Loucy (cell line): ENCODE measurements at regions not wholly inside any gene's neighbourhood (a gene's known extent, or its start where the extent isn't known, plus 50 kb on each side); places are given as distances from the start of the nearest gene placed in this dataset.
"Not testable (repeated sequence)": the region's sequence is repeated elsewhere in the genome, so short reads cannot be mapped to it uniquely, and the experiment has no call there.

ENCODE experiments used
- EZH2phosphoT487 ChIP-seq: fragments of 200-600 bp; IDR thresholded peaks from 2 replicates; pipeline ENCODE4 v1.6.1; 2018; ENCODE audit warnings: antibody characterized with exemption, mild to moderate bottlenecking, moderate library complexity, borderline replicate concordance
- TF ChIP-seq, protein P1 (sequence below): fragments of 200-600 bp; sonication (generic); conservative IDR thresholded peaks from 2 replicates; pipeline ENCODE4 v1.5.1; 2014; ENCODE audit warnings: mild to moderate bottlenecking, antibody characterized with exemption, low read length

GRCh38 chr4:188977232-188977631 lies 838.0 kb downstream of the TRIML1 start:
- TF ChIP-seq, protein P1, sequence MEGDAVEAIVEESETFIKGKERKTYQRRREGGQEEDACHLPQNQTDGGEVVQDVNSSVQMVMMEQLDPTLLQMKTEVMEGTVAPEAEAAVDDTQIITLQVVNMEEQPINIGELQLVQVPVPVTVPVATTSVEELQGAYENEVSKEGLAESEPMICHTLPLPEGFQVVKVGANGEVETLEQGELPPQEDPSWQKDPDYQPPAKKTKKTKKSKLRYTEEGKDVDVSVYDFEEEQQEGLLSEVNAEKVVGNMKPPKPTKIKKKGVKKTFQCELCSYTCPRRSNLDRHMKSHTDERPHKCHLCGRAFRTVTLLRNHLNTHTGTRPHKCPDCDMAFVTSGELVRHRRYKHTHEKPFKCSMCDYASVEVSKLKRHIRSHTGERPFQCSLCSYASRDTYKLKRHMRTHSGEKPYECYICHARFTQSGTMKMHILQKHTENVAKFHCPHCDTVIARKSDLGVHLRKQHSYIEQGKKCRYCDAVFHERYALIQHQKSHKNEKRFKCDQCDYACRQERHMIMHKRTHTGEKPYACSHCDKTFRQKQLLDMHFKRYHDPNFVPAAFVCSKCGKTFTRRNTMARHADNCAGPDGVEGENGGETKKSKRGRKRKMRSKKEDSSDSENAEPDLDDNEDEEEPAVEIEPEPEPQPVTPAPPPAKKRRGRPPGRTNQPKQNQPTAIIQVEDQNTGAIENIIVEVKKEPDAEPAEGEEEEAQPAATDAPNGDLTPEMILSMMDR = not testable (repeated sequence)
- TF ChIP-seq EZH2phosphoT487 = not testable (repeated sequence)
